HepG2 (cell line): ENCODE measurements at regions not wholly inside any gene's neighbourhood (a gene's known extent, or its start where the extent isn't known, plus 50 kb on each side); places are given as distances from the start of the nearest gene placed in this dataset.

Experiments used
- ATAC-seq: fragments of 200-7000 bp; cut with Tn5 transposase; 3 replicates; pipeline ENCODE4 v1.9.1; 2020; ENCODE audit warnings: mild to moderate bottlenecking, moderate library complexity
- BruUV-seq: library from RNA; stranded (reverse); fragments of 400-500 nt; replicated peaks from 2 replicates; lab custom pipeline; 2021; lab: Mats Ljungman, UMichigan
- CTCF ChIA-PET: fragments of 300-600 bp; formaldehyde crosslinking; extraction: SDS; loops from one replicate; lab custom pipeline; 2021; ENCODE audit warnings: low total read pairs, inconsistent platforms, low intra/inter-chr PET ratio; lab: Yijun Ruan, JAX
- POLR2A ChIA-PET: fragments of 350-600 bp; sonication (Branson Sonifier 250); formaldehyde crosslinking; loops from one replicate; lab custom pipeline; 2020; ENCODE audit warnings: antibody characterized with exemption, inconsistent platforms; lab: Yijun Ruan, JAX
- DNase-seq: peaks from one replicate; pipeline ENCODE4 v3.0.0-alpha.2; 2015; ENCODE audit warnings: low spot score
- FAIRE-seq: peaks from 3 replicates; lab custom pipeline; 2011; peaks lifted over from hg19 to GRCh38; lab: Jason Lieb, UNC
- H2AFZ ChIP-seq: one replicate; pipeline ENCODE4 v1.6.1; 2011; ENCODE audit warnings: low read length, inconsistent platforms
- H3K27ac ChIP-seq: fragments of 300-600 bp; 3 replicates; pipeline ENCODE4 v1.8.0; 2011; ENCODE audit warnings: mixed run types, mild to moderate bottlenecking, mixed read lengths, low read length, inconsistent platforms; ENCODE audit not compliant: insufficient read depth; ENCODE audit errors: extremely low read length
- H3K27me3 ChIP-seq, 2 experiments: fragments of 200-600 bp in 1 of 2; 2 replicates in 1 of 2; 3 replicates in 1 of 2; pipeline versions ENCODE4 v1.6.0 to v1.8.0; 2011; ENCODE audit warnings: low read length in 2 of 2, mild to moderate bottlenecking in 2 of 2, moderate library complexity in 2 of 2, inconsistent platforms in 1 of 2; ENCODE audit not compliant: insufficient read depth in 2 of 2, control insufficient read depth in 1 of 2
- H3K36me3 ChIP-seq, 2 experiments: fragments of 200-600 bp in 1 of 2; replicated peaks in 1 of 2; 2 replicates in 1 of 2; 3 replicates in 1 of 2; pipeline versions ENCODE4 v1.5.1 to v1.8.0; 2011; ENCODE audit warnings: low read length in 2 of 2, inconsistent platforms in 1 of 2; ENCODE audit not compliant: insufficient read depth in 2 of 2, control insufficient read depth in 1 of 2
- H3K4me1 ChIP-seq: 2 replicates; pipeline ENCODE4 v1.5.1; 2012; ENCODE audit warnings: low read length, inconsistent platforms; ENCODE audit not compliant: insufficient read depth
- H3K4me2 ChIP-seq: 2 replicates; pipeline ENCODE4 v1.6.0; 2011; ENCODE audit warnings: low read depth, low read length, inconsistent platforms
- H3K4me3 ChIP-seq, 3 experiments: fragments of 200-600 bp in 1 of 3; sonication (generic), shearing (Covaris generic) in 1 of 3; replicated peaks in 1 of 3; 2 replicates each; pipeline ENCODE4 v1.5.1; 2011 to 2016; ENCODE audit warnings: low read length in 3 of 3, inconsistent platforms in 2 of 3, low read depth in 2 of 3, mild to moderate bottlenecking in 2 of 3, control low read depth in 1 of 3, mixed read lengths in 1 of 3; ENCODE audit not compliant: insufficient read depth in 1 of 3
- H3K79me2 ChIP-seq: one replicate; pipeline ENCODE4 v1.6.1; 2011; ENCODE audit warnings: low read length, inconsistent platforms; ENCODE audit not compliant: insufficient read depth
- H3K9ac ChIP-seq: 2 replicates; pipeline ENCODE4 v1.6.0; 2011; ENCODE audit warnings: mild to moderate bottlenecking, low read depth, low read length, inconsistent platforms; ENCODE audit not compliant: insufficient read depth
- H3K9me3 ChIP-seq: 2 replicates; pipeline ENCODE4 v1.5.1; 2012; ENCODE audit warnings: mild to moderate bottlenecking, low read length
- H4K20me1 ChIP-seq: 2 replicates; pipeline ENCODE4 v1.6.0; 2011; ENCODE audit warnings: inconsistent platforms, mild to moderate bottlenecking, low read length, moderate library complexity; ENCODE audit not compliant: insufficient read depth
- ASH2L ChIP-seq: fragments of 300-600, 200-600 bp; sonication (generic); IDR thresholded peaks from 2 replicates; pipeline ENCODE4 v1.7.0; 2017; ENCODE audit warnings: low read depth, mild to moderate bottlenecking, moderate library complexity, mixed read lengths, low read length; ENCODE audit not compliant: insufficient read length
- CCDC6 ChIP-seq: sonication (generic); formaldehyde crosslinking; IDR thresholded peaks from 2 replicates; pipeline ENCODE4 v1.8.1; 2022; ENCODE audit warnings: mild to moderate bottlenecking, missing genetic modification reagents, moderate library complexity
- DRAP1 ChIP-seq: IDR thresholded peaks from 2 replicates; pipeline ENCODE4 v1.6.1; 2016; ENCODE audit warnings: missing genetic modification reagents, missing compliant biosample characterization
- ETV6 ChIP-seq: sonication (generic); formaldehyde crosslinking; conservative IDR thresholded peaks from 2 replicates; pipeline ENCODE4 v1.4.0; 2020; ENCODE audit warnings: missing genetic modification reagents
- GMEB1 ChIP-seq: sonication (generic); formaldehyde crosslinking; IDR thresholded peaks from 2 replicates; pipeline ENCODE4 v1.5.1; 2020; ENCODE audit warnings: missing genetic modification reagents, mild to moderate bottlenecking, borderline replicate concordance
- GTF2F1 ChIP-seq: fragments of 150-350 bp; IDR thresholded peaks from 2 replicates; pipeline ENCODE4 v1.6.1; 2014; ENCODE audit warnings: low read length
- MAFG ChIP-seq: sonication (generic); formaldehyde crosslinking; IDR thresholded peaks from 2 replicates; pipeline ENCODE4 v1.5.1; 2020; ENCODE audit warnings: mild to moderate bottlenecking, missing genetic modification reagents
- MXD3 ChIP-seq: IDR thresholded peaks from 2 replicates; pipeline ENCODE4 v1.6.1; 2016; ENCODE audit warnings: mild to moderate bottlenecking, missing biosample characterization, missing genetic modification reagents
- PHF20 ChIP-seq: sonication (generic); formaldehyde crosslinking; IDR thresholded peaks from 2 replicates; pipeline ENCODE4 v1.5.0; 2020; ENCODE audit warnings: mild to moderate bottlenecking, missing genetic modification reagents
- PLRG1 ChIP-seq: fragments of 450-650 bp; conservative IDR thresholded peaks from 2 replicates; pipeline ENCODE4 v1.6.1; 2016
- RFXAP ChIP-seq: sonication (generic); formaldehyde crosslinking; IDR thresholded peaks from 2 replicates; pipeline ENCODE4 v1.4.0; 2020; ENCODE audit warnings: missing genetic modification reagents, borderline replicate concordance
- TCF7L2 ChIP-seq: IDR thresholded peaks from 2 replicates; pipeline ENCODE4 v1.6.1; 2011; ENCODE audit warnings: mild to moderate bottlenecking, low read depth, low read length, moderate library complexity
- U2AF2 ChIP-seq: fragments of 200-400 bp; formaldehyde crosslinking; IDR thresholded peaks from 2 replicates; pipeline ENCODE4 v1.6.1; 2017; ENCODE audit warnings: low read depth, mild to moderate bottlenecking, low read length
- ZNF251 ChIP-seq: sonication (generic); formaldehyde crosslinking; IDR thresholded peaks from 2 replicates; pipeline ENCODE4 v1.9.0; 2021; ENCODE audit warnings: mild to moderate bottlenecking, missing genetic modification reagents
- ZNF660 ChIP-seq: sonication (generic); formaldehyde crosslinking; IDR thresholded peaks from 2 replicates; pipeline ENCODE4 v1.5.1; 2020; ENCODE audit warnings: mild to moderate bottlenecking, low read depth, missing genetic modification reagents, borderline replicate concordance
- ZNF790 ChIP-seq: sonication (generic); formaldehyde crosslinking; IDR thresholded peaks from 2 replicates; pipeline ENCODE4 v1.8.0; 2022; ENCODE audit warnings: missing genetic modification reagents, mild to moderate bottlenecking, borderline replicate concordance
- WGBS: methylation state at CpG from one replicate; pipeline ENCODE4 v1.1.6; 2017; ENCODE audit warnings: low lambda C conversion rate; 5-methylcytosine and 5-hydroxymethylcytosine counted together
- in situ Hi-C: cut with HindIII; loops from 2 replicates; pipeline ENCODE4 v1.10.0; 2017; ENCODE audit warnings: low pct_unique_long_range_greater_than_20kb; ENCODE audit not compliant: extremely low pct_ligation_motif_present
- intact Hi-C: fragments of 100-400 bp; cut with micrococcal nuclease; formaldehyde crosslinking; loops from one replicate; pipeline ENCODE4 v1.10.0; 2022; ENCODE audit not compliant: unreplicated experiment

GRCh38 chr2:155733091-155733853, 599.2 kb downstream of the NR4A2 start:
- no peak for FAIRE-seq
- no peak overlapping the region for H3K9ac ChIP-seq
- BruUV-seq, result no TSS peak
- in situ Hi-C loops (no loop called here), intact Hi-C loops (no loop called here)
- CTCF ChIA-PET, result no interaction called here
- H2AFZ ChIP-seq, result no peak overlapping the region
- H3K4me3 ChIP-seq, result no peak overlapping the region
- no peaks in the 10 kb centered on the region for H3K9me3 ChIP-seq
- 11% methylated on average over 4 of the region's 4 CpGs for WGBS
- TF ChIP-seq MAFG (CRISPR knock-in tag) (no peak), PHF20 (CRISPR knock-in tag) (no peak), ETV6 (no peak), GMEB1 (CRISPR knock-in tag) (no peak), MXD3 (CRISPR knock-in tag) (no peak), RFXAP (CRISPR knock-in tag) (no peak), ZNF660 (CRISPR knock-in tag) (no peak), ASH2L (no peak), ZNF790 (CRISPR knock-in tag) (no peak), TCF7L2 (no peak), ZNF251 (CRISPR knock-in tag) (no peak), DRAP1 (CRISPR knock-in tag) (no peak), U2AF2 (no peak), GTF2F1 (no peak), CCDC6 (CRISPR knock-in tag) (no peak), PLRG1 (no peak)
- H3K27me3 ChIP-seq, result no peaks in the 10 kb centered on the region
- H3K4me2 ChIP-seq, result no peak overlapping the region
- POLR2A ChIA-PET, result no interaction called here
- H3K4me1 ChIP-seq, result no peaks in the 10 kb centered on the region
- H3K27ac ChIP-seq, result no peak overlapping the region
- DNase-seq, result no peak
- ATAC-seq, result no peak
- H3K36me3 ChIP-seq, result no peaks in the 10 kb centered on the region
- no peaks in the 10 kb centered on the region for H3K79me2 ChIP-seq
- no peaks in the 10 kb centered on the region for H4K20me1 ChIP-seq
